GM12878 (cell line): ENCODE measurements at regions not wholly inside any gene's neighbourhood (a gene's known extent, or its start where the extent isn't known, plus 50 kb on each side); places are given as distances from the start of the nearest gene placed in this dataset.

ENCODE experiments used
- ATAC-seq: fragments of 200-7000 bp; cut with Tn5 transposase; 3 replicates; pipeline ENCODE4 v1.9.1; 2020; ENCODE audit warnings: mild to moderate bottlenecking, moderate library complexity
- BruUV-seq: library from RNA; stranded (reverse); fragments of 400-500 nt; replicated peaks from 2 replicates; lab custom pipeline; 2021; lab: Mats Ljungman, UMichigan
- CTCF ChIA-PET: fragments of 300-600 bp; sonication (Branson Sonifier 250); formaldehyde crosslinking; extraction: SDS; loops from one replicate; lab custom pipeline; 2021; ENCODE audit warnings: inconsistent platforms; lab: Yijun Ruan, JAX
- POLR2A ChIA-PET: fragments of 350-600 bp; formaldehyde crosslinking; extraction: SDS; loops from one replicate; lab custom pipeline; 2021; ENCODE audit warnings: inconsistent platforms; lab: Charles Lee
- RAD21 ChIA-PET: fragments of 300-600 bp; sonication (Branson Sonifier 250); formaldehyde crosslinking; loops from one replicate; lab custom pipeline; 2023; ENCODE audit warnings: antibody characterized with exemption; ENCODE audit not compliant: unreplicated experiment; lab: Charles Lee
- SMC1A ChIA-PET: fragments of 300-600 bp; sonication (Branson Sonifier 250); formaldehyde crosslinking; loops from one replicate; lab custom pipeline; 2023; ENCODE audit not compliant: unreplicated experiment, uncharacterized antibody; lab: Charles Lee
- DNase-seq: peaks from one replicate; pipeline ENCODE4 v3.0.0-alpha.2; 2011; ENCODE audit warnings: low read depth, low spot score
- FAIRE-seq: peaks from 3 replicates; lab custom pipeline; 2011; peaks lifted over from hg19 to GRCh38; lab: Jason Lieb, UNC
- H2AFZ ChIP-seq: 2 replicates; pipeline ENCODE4 v1.6.0; 2011; ENCODE audit warnings: low read depth, low read length, control low read depth; ENCODE audit not compliant: control insufficient read depth
- H3K27ac ChIP-seq: 2 replicates; pipeline ENCODE4 v1.5.1; 2011; ENCODE audit warnings: control low read depth; ENCODE audit not compliant: control insufficient read depth, insufficient read depth
- H3K27me3 ChIP-seq, 2 experiments: replicated peaks in 1 of 2; 2 replicates each; pipeline versions ENCODE4 v1.6.0 to v1.6.1; 2011; ENCODE audit warnings: low read length in 1 of 2; ENCODE audit not compliant: control insufficient read depth in 2 of 2, insufficient read depth in 2 of 2
- H3K36me3 ChIP-seq, 2 experiments: 2 replicates each; pipeline ENCODE4 v1.5.1; 2011; ENCODE audit warnings: low read length in 1 of 2; ENCODE audit not compliant: control insufficient read depth in 2 of 2, insufficient read depth in 2 of 2
- H3K4me1 ChIP-seq: 2 replicates; pipeline ENCODE4 v1.6.1; 2011; ENCODE audit warnings: mild to moderate bottlenecking, low read length, moderate library complexity, mixed read lengths; ENCODE audit not compliant: control insufficient read depth, insufficient read depth
- H3K4me2 ChIP-seq: 2 replicates; pipeline ENCODE4 v1.6.0; 2011; ENCODE audit warnings: control low read depth; ENCODE audit not compliant: control insufficient read depth, insufficient read depth
- H3K4me3 ChIP-seq: fragments of 200-600 bp; sonication (generic); 2 replicates; pipeline ENCODE4 v1.5.1; 2016
- H3K79me2 ChIP-seq: 2 replicates; pipeline ENCODE4 v1.6.0; 2011; ENCODE audit warnings: low read length; ENCODE audit not compliant: control insufficient read depth, insufficient read depth
- H3K9ac ChIP-seq: 2 replicates; pipeline ENCODE4 v1.8.0; 2011; ENCODE audit warnings: low read length, control low read depth, mixed read lengths; ENCODE audit not compliant: control insufficient read depth, insufficient read depth
- H3K9me3 ChIP-seq: replicated peaks from 3 replicates; pipeline ENCODE4 v1.5.1; 2011; ENCODE audit warnings: mild to moderate bottlenecking, low read length; ENCODE audit not compliant: control insufficient read depth, insufficient read depth
- H4K20me1 ChIP-seq: 2 replicates; pipeline ENCODE4 v1.6.0; 2011; ENCODE audit not compliant: control insufficient read depth, insufficient read depth
- CTCF ChIP-seq, 3 experiments: IDR thresholded peaks in 2 of 3; conservative IDR thresholded peaks in 1 of 3; 2 replicates each; pipeline ENCODE4 v1.5.1; 2011; ENCODE audit warnings: low read depth in 3 of 3, low read length in 3 of 3, mild to moderate bottlenecking in 3 of 3, control low read depth in 2 of 3, moderate library complexity in 2 of 3, inconsistent platforms in 1 of 3, mixed read lengths in 1 of 3; ENCODE audit not compliant: control insufficient read depth in 2 of 3, insufficient read depth in 1 of 3; ENCODE audit errors: extremely low read depth in 1 of 3
- ETV6 ChIP-seq, 2 experiments: fragments of 450-650 bp in 1 of 2; IDR thresholded peaks in 1 of 2; conservative IDR thresholded peaks in 1 of 2; 2 replicates each; pipeline ENCODE4 v1.6.1; 2014; ENCODE audit warnings: antibody characterized with exemption in 1 of 2, borderline replicate concordance in 1 of 2, low read depth in 1 of 2, mild to moderate bottlenecking in 1 of 2, moderate library complexity in 1 of 2
- FOS ChIP-seq: IDR thresholded peaks from 3 replicates; pipeline ENCODE4 v1.6.1; 2011; ENCODE audit warnings: borderline replicate concordance; ENCODE audit not compliant: insufficient read length; ENCODE audit errors: extremely low read depth
- NR2C2 ChIP-seq: IDR thresholded peaks from 2 replicates; pipeline ENCODE4 v1.6.1; 2011; ENCODE audit warnings: borderline replicate concordance, low read depth; ENCODE audit not compliant: control insufficient read depth, insufficient read length
- NRF1 ChIP-seq: conservative IDR thresholded peaks from 2 replicates; pipeline ENCODE4 v1.6.1; 2011; ENCODE audit warnings: mild to moderate bottlenecking, low read depth, low read length, improper control_type of control experiment
- SUPT20H ChIP-seq: IDR thresholded peaks from 2 replicates; pipeline ENCODE4 v1.6.1; 2011; ENCODE audit warnings: low read depth, mild to moderate bottlenecking, low read length, moderate library complexity, borderline replicate concordance; ENCODE audit not compliant: control insufficient read depth
- ZBTB4 ChIP-seq: fragments of 450-650 bp; formaldehyde crosslinking; IDR thresholded peaks from 2 replicates; pipeline ENCODE4 v1.4.0; 2022; ENCODE audit warnings: mild to moderate bottlenecking, moderate library complexity
- WGBS: methylation state at CpG from one replicate; pipeline ENCODE4 v1.1.6; 2016; ENCODE audit warnings: low lambda C conversion rate; ENCODE audit not compliant: insufficient replicate concordance, insufficient coverage; ENCODE audit errors: missing lambda C conversion rate; 5-methylcytosine and 5-hydroxymethylcytosine counted together
- in situ Hi-C: fragments of 300-500 bp; cut with MboI; formaldehyde crosslinking; loops from 9 replicates; pipeline ENCODE4 v1.14.3; 2018; ENCODE audit warnings: mixed read lengths
- intact Hi-C: fragments of 100-400 bp; cut with micrococcal nuclease; formaldehyde crosslinking; loops from one replicate; pipeline ENCODE4 v1.14.2; 2022; ENCODE audit not compliant: unreplicated experiment
- TF ChIP-seq, protein P1 (sequence below): fragments of 450-650 bp; IDR thresholded peaks from 2 replicates; pipeline ENCODE4 v1.6.1; 2017; ENCODE audit warnings: borderline replicate concordance
- TF ChIP-seq, protein P2 (sequence below): fragments of 450-650 bp; IDR thresholded peaks from 2 replicates; pipeline ENCODE4 v1.6.1; 2017; ENCODE audit warnings: antibody characterized with exemption, mild to moderate bottlenecking, moderate library complexity
- TF ChIP-seq, protein P3 (sequence below): fragments of 450-650 bp; IDR thresholded peaks from 2 replicates; pipeline ENCODE4 v1.6.1; 2016; ENCODE audit warnings: mild to moderate bottlenecking

- TF ChIP-seq ZBTB4 (CRISPR knock-in tag) (no peak), SUPT20H (no peak)
Measured at GRCh38 chr16:65532846-65533245, 411.0 kb upstream of the CDH11 start (continued).

- ChIA-PET CTCF (interaction anchor here (1.6 kb wide), 1 partner anchor 15 kb away, joined by 3 read pairs; no protein-coding TSS in a partner anchor), RAD21 (no interaction called here), SMC1A (no interaction called here), POLR2A (no interaction called here)
- Histone ChIP-seq H3K36me3 (no peaks in the 10 kb centered on the region), H3K4me3 (no peak overlapping the region), H3K79me2 (no peaks in the 10 kb centered on the region), H4K20me1 (no peaks in the 10 kb centered on the region), H3K4me2 (no peak overlapping the region), H3K27ac (no peak overlapping the region), H3K9ac (no peak overlapping the region), H2AFZ (no peak overlapping the region), H3K9me3 (no peaks in the 10 kb centered on the region), H3K4me1 (no peaks in the 10 kb centered on the region), H3K27me3 (no peaks in the 10 kb centered on the region)
- DNase-seq (no peak), ATAC-seq (no peak), FAIRE-seq (no peak)
- 43% methylated on average over 6 of the region's 6 CpGs for WGBS
- intact Hi-C loops (no loop called here), in situ Hi-C loops (no loop called here)
- no TSS peak for BruUV-seq
- TF ChIP-seq NR2C2 (no peak), FOS (no peak), ETV6 (conservative IDR thresholded peaks at IDR 0.05 in 1 of 2, IDR thresholded peaks at IDR 0.05 in 1 of 2; ENCODE audit: borderline replicate concordance in 1 of 2, low read depth in 1 of 2) (no peak), NRF1 (no peak), CTCF (IDR thresholded peaks at IDR 0.05 in 2 of 3, conservative IDR thresholded peaks at IDR 0.05 in 1 of 3; ENCODE audit: control insufficient read depth in 2 of 3, extremely low read depth in 1 of 3, insufficient read depth in 1 of 3, low read depth in 3 of 3, low read length in 3 of 3) (no peak)
- TF ChIP-seq, protein P1, sequence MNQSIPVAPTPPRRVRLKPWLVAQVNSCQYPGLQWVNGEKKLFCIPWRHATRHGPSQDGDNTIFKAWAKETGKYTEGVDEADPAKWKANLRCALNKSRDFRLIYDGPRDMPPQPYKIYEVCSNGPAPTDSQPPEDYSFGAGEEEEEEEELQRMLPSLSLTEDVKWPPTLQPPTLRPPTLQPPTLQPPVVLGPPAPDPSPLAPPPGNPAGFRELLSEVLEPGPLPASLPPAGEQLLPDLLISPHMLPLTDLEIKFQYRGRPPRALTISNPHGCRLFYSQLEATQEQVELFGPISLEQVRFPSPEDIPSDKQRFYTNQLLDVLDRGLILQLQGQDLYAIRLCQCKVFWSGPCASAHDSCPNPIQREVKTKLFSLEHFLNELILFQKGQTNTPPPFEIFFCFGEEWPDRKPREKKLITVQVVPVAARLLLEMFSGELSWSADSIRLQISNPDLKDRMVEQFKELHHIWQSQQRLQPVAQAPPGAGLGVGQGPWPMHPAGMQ = no peak
- TF ChIP-seq, protein P2, sequence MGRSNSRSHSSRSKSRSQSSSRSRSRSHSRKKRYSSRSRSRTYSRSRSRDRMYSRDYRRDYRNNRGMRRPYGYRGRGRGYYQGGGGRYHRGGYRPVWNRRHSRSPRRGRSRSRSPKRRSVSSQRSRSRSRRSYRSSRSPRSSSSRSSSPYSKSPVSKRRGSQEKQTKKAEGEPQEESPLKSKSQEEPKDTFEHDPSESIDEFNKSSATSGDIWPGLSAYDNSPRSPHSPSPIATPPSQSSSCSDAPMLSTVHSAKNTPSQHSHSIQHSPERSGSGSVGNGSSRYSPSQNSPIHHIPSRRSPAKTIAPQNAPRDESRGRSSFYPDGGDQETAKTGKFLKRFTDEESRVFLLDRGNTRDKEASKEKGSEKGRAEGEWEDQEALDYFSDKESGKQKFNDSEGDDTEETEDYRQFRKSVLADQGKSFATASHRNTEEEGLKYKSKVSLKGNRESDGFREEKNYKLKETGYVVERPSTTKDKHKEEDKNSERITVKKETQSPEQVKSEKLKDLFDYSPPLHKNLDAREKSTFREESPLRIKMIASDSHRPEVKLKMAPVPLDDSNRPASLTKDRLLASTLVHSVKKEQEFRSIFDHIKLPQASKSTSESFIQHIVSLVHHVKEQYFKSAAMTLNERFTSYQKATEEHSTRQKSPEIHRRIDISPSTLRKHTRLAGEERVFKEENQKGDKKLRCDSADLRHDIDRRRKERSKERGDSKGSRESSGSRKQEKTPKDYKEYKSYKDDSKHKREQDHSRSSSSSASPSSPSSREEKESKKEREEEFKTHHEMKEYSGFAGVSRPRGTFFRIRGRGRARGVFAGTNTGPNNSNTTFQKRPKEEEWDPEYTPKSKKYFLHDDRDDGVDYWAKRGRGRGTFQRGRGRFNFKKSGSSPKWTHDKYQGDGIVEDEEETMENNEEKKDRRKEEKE = no peak
- TF ChIP-seq, protein P3, sequence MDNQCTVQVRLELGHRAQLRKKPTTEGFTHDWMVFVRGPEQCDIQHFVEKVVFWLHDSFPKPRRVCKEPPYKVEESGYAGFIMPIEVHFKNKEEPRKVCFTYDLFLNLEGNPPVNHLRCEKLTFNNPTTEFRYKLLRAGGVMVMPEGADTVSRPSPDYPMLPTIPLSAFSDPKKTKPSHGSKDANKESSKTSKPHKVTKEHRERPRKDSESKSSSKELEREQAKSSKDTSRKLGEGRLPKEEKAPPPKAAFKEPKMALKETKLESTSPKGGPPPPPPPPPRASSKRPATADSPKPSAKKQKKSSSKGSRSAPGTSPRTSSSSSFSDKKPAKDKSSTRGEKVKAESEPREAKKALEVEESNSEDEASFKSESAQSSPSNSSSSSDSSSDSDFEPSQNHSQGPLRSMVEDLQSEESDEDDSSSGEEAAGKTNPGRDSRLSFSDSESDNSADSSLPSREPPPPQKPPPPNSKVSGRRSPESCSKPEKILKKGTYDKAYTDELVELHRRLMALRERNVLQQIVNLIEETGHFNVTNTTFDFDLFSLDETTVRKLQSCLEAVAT = no peak
Measured at GRCh38 chr16:65532258-65532657, 410.4 kb upstream of the CDH11 start.
